Esophagus squamous epithelium (tissue), 5 donors: ENCODE measurements at regions not wholly inside any gene's neighbourhood (a gene's known extent, or its start where the extent isn't known, plus 50 kb on each side); places are given as distances from the start of the nearest gene placed in this dataset.

Experiments
- DNase-seq: peaks from one replicate; lab custom pipeline; 2025; lab: John Stamatoyannopoulos, UW
- H3K27ac ChIP-seq, 4 donors: fragments of 200-600 bp; sonication (generic); one replicate each; pipeline ENCODE4 v1.5.1; 2016 to 2019; ENCODE audit warnings: mild to moderate bottlenecking in 1 of 4
- H3K27me3 ChIP-seq, 4 donors: fragments of 200-600 bp; sonication (generic); 1 replicate in 3 of 4; 2 replicates in 1 of 4; pipeline versions ENCODE4 v1.5.1 to v1.6.0; 2017 to 2021; ENCODE audit warnings: antibody characterized with exemption in 1 of 4
- H3K36me3 ChIP-seq, 3 donors: fragments of 200-600 bp; sonication (generic); one replicate each; pipeline ENCODE4 v1.5.1; 2016 to 2019
- H3K4me1 ChIP-seq, 3 donors: fragments of 200-600 bp; sonication (generic); one replicate each; pipeline ENCODE4 v1.5.1; 2017 to 2019
- H3K4me3 ChIP-seq, 4 donors: fragments of 200-600 bp; sonication (generic); 1 replicate in 3 of 4; 2 replicates in 1 of 4; pipeline ENCODE4 v1.5.1; 2016 to 2019; ENCODE audit warnings: mild to moderate bottlenecking in 2 of 4, moderate library complexity in 1 of 4
- H3K9me3 ChIP-seq, 3 donors: fragments of 200-600 bp; sonication (generic); one replicate each; pipeline ENCODE4 v1.5.1; 2016 to 2019
- POLR2A ChIP-seq, 4 donors: fragments of 450-650 bp; IDR thresholded peaks; one replicate each; pipeline ENCODE4 v1.6.1; 2017; ENCODE audit warnings: antibody characterized with exemption in 4 of 4, mild to moderate bottlenecking in 4 of 4, moderate library complexity in 3 of 4
- WGBS, 2 donors: methylation state at CpG; one replicate each; pipeline ENCODE4 v1.1.5; 2018; 5-methylcytosine and 5-hydroxymethylcytosine counted together
- intact Hi-C: fragments of 100-400 bp; cut with DNase I; formaldehyde crosslinking; loops from one replicate; pipeline ENCODE4 v1.15.0; 2022
- TF ChIP-seq, protein P1 (sequence below), 6 experiments: fragments of 450-650 bp in 4 of 6; fragments of 200-600 bp in 2 of 6; sonication (generic) in 2 of 6; IDR thresholded peaks; one replicate each; pipeline ENCODE4 v1.5.1; 2016 to 2019; ENCODE audit warnings: antibody characterized with exemption in 6 of 6, mild to moderate bottlenecking in 4 of 6, moderate library complexity in 4 of 6
- donor health status: DM: yes; HTN: yes; CAD: no.

DNA sequence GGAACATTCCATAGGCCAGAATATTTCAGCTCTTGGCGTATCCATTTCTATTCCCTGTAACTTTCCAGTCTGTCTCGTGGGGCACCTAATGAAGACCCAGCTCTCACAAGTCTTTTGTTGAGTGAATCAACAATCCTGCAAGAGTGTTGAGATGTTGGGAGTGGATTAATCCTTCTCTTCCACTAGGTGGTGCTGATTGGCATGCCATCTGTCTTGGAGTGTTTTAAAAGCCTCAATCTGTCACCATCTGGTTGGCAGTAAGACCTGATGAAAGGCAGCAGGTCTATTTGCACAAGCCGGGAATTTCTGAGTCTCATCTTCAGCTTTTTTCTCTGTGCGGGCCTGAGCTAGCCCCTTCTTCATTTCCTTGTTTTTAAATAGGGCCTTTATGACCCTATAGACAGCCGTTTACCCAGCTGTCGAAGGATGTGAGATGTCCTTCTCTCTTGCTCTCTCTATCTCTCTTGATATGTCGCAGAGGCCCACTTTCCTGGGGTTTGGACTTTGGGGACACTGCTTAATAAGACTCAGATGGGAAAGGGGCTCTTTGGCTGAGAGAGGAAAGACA is 180.5 kb downstream of the ZNF365 start:
- peaks cover 0 to 4% (median 0%) of the 10 kb centered on the region in 4 donors for H3K27me3 ChIP-seq
- no peaks in the 10 kb centered on the region for H3K9me3 ChIP-seq
- H3K36me3 ChIP-seq = no peaks in the 10 kb centered on the region
- intact Hi-C loops = no loop called here
- H3K4me3 ChIP-seq = no peak overlapping the region
- 49 to 54% methylated on average over 7 of the region's 7 CpGs for WGBS, 2 donors
- DNase-seq = no peak
- H3K27ac ChIP-seq = no peak overlapping the region
- TF ChIP-seq, protein P1, sequence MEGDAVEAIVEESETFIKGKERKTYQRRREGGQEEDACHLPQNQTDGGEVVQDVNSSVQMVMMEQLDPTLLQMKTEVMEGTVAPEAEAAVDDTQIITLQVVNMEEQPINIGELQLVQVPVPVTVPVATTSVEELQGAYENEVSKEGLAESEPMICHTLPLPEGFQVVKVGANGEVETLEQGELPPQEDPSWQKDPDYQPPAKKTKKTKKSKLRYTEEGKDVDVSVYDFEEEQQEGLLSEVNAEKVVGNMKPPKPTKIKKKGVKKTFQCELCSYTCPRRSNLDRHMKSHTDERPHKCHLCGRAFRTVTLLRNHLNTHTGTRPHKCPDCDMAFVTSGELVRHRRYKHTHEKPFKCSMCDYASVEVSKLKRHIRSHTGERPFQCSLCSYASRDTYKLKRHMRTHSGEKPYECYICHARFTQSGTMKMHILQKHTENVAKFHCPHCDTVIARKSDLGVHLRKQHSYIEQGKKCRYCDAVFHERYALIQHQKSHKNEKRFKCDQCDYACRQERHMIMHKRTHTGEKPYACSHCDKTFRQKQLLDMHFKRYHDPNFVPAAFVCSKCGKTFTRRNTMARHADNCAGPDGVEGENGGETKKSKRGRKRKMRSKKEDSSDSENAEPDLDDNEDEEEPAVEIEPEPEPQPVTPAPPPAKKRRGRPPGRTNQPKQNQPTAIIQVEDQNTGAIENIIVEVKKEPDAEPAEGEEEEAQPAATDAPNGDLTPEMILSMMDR (IDR thresholded peaks at IDR 0.05) = peak in 4 of 6 experiments; percentile 13 to 43 (median 22)
- TF ChIP-seq POLR2A (IDR thresholded peaks at IDR 0.05) = no peak
- H3K4me1 ChIP-seq = no peaks in the 10 kb centered on the region

DNA sequence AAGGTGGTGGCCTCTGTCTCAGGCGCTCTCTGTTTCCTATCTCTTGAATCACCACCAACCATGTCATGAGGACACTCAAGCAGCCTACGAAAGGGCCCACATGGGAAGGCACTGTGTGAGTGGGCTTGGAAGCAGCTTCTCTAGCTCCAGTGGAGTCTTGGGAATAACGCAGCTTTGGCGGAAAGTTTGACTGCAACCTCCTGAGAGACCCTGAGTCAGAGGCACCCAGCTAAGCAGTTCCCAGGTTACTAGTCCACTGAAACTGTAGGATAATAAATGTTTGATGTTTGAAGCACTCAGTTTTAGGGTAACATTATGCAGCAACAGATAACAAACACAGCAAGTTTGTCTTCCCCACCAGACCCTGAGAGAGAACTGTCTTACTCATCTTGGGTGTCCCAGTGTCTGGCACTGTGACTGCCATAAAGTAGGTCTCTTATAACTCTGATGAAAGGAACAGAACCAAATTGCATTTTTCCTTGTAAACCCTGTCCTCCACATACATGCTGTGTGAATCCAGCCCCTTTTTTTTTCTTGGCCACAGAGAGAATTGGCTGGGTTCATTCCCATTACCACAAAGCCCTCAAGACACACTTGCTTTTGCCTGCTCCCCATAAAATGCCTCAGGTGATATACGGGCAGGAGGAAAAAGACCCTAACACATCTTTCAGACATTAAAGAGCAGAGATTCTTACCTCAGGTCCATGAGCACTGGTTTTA is 185.5 kb downstream of the ZNF365 start:
- Histone ChIP-seq H3K27me3 (no peaks in the 10 kb centered on the region), H3K4me3 (no peak overlapping the region), H3K36me3 (no peaks in the 10 kb centered on the region), H3K4me1 (peaks cover 0 to 11% (median 0%) of the 10 kb centered on the region in 3 donors), H3K27ac (peak overlapping the region in 1 of 4 donors; percentile 38), H3K9me3 (no peaks in the 10 kb centered on the region)
- no peak for DNase-seq
- 75 to 83% methylated on average over 3 to 5 of the region's 5 CpGs for WGBS, 2 donors
- intact Hi-C loops = no loop called here
- no peak for TF ChIP-seq POLR2A (IDR thresholded peaks at IDR 0.05)
- TF ChIP-seq, protein P1 (IDR thresholded peaks at IDR 0.05) = no peak

DNA sequence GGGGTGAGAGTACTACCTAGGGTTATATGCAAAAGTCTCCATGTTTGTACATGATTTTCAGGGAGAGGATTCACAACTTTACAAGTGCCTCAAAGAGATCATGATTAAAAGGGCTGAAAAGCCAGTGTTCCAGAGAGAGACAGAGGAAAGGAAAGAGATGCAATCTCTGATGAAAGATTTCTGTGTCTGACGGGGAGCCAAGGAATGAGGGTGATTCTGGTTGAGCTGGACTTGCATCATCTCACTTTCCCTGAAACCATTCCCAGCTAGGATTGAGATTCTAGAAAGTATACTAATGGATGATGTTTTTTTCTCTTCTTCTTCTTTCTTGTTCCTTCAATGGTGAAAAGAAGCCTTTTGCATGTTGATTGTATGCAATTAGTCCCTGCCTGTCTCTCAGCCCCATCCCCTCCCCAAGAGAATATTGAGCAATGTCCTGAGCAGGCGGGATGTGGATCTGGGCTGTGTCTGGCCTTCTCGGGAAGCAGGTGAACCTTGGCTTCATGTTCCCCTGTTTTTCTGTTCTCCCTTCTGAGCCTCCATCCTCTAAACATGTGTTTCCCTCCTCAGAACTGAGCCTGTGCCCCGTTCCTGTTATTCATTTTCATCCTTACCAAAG is 186.1 kb downstream of the ZNF365 start:
- Histone ChIP-seq H3K4me1 (peaks cover 0 to 11% (median 0%) of the 10 kb centered on the region in 3 donors), H3K9me3 (no peaks in the 10 kb centered on the region), H3K36me3 (no peaks in the 10 kb centered on the region), H3K4me3 (no peak overlapping the region), H3K27me3 (no peaks in the 10 kb centered on the region), H3K27ac (peak overlapping the region in 2 of 4 donors; percentile 36 to 38)
- DNase-seq = no peak
- TF ChIP-seq, protein P1 (IDR thresholded peaks at IDR 0.05) = no peak
- TF ChIP-seq POLR2A (IDR thresholded peaks at IDR 0.05) = no peak
- intact Hi-C loops = no loop called here
- WGBS, 2 donors = 55 to 56% methylated on average over 4 of the region's 4 CpGs

DNA sequence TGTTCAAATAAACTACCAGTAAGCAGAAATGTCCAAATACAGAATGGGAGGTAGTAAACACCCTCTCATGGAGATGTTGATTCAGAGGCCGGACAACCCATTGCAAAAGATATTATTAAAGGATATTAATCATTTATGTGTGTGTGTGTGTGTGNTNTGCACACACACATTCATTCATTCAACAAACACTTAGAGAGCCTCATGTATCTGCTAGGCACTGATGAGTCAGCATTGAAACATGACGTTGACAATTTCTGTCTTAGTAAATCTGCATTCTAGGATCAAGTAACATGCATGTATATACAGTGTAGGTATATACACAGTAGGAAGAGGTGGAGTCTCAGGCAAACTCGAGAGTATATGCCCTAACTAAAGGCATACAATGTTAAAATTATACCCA is 187.0 kb downstream of the ZNF365 start:
- WGBS, 2 donors = 47 to 57% methylated on average over 3 of the region's 3 CpGs
- Histone ChIP-seq H3K4me3 (no peak overlapping the region), H3K36me3 (no peaks in the 10 kb centered on the region), H3K4me1 (peaks cover 0 to 11% (median 0%) of the 10 kb centered on the region in 3 donors), H3K9me3 (no peaks in the 10 kb centered on the region), H3K27me3 (no peaks in the 10 kb centered on the region), H3K27ac (no peak overlapping the region)
- TF ChIP-seq, protein P1 (IDR thresholded peaks at IDR 0.05) = no peak
- no peak for TF ChIP-seq POLR2A (IDR thresholded peaks at IDR 0.05)
- DNase-seq = no peak
- intact Hi-C loops = no loop called here

DNA sequence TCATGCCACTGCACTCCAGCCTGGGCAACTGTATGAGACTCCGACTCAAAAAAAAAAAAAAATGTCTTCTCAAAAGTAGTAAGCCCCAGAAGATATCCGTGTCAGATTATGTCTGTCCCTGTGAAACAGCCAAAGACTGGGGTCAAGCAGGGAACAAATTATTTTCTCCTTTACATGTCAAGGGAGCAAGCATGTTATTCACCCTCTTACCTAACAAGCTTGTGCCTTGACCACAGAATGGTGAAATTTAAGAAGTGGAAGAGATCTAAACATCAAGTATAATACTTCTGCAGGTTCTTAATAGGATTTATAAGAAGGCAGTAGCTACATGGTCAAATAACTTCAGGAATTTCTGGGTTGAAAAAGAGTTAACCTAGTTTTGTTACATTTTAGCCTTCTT is 187.9 kb downstream of the ZNF365 start:
- H3K4me3 ChIP-seq = no peak overlapping the region
- peaks cover 0 to 11% (median 0%) of the 10 kb centered on the region in 3 donors for H3K4me1 ChIP-seq
- DNase-seq = no peak
- no peak overlapping the region for H3K27ac ChIP-seq
- TF ChIP-seq, protein P1 (IDR thresholded peaks at IDR 0.05) = no peak
- TF ChIP-seq POLR2A (IDR thresholded peaks at IDR 0.05) = no peak
- no peaks in the 10 kb centered on the region for H3K36me3 ChIP-seq
- intact Hi-C loops = no loop called here
- no peaks in the 10 kb centered on the region for H3K27me3 ChIP-seq
- no peaks in the 10 kb centered on the region for H3K9me3 ChIP-seq
- 77 to 89% methylated on average over 2 of the region's 2 CpGs for WGBS, 2 donors
